ENCODE measurements at regions not wholly inside any gene's neighbourhood (a gene's known extent, or its start where the extent isn't known, plus 50 kb on each side); places are given as distances from the start of the nearest gene placed in this dataset.

GRCh38 chr12:46530373-46531056, 157.9 kb upstream of the SLC38A2 start:
- Histone ChIP-seq H3K27me3 (ENCODE audit: control insufficient read depth in 2 of 2, insufficient read depth in 2 of 2, low read length in 2 of 2) (no peaks in the 10 kb centered on the region), H3K9me3 (replicated peaks in 1 of 2; ENCODE audit: control insufficient read depth in 1 of 2, insufficient read depth in 1 of 2, low read length in 2 of 2) (peaks cover 13 to 20% of the 10 kb centered on the region in 2 donors), H3K4me2 (replicated peaks; ENCODE audit: extremely low read depth, low read length, poor library complexity, severe bottlenecking) (no peak overlapping the region), H2AFZ (ENCODE audit: insufficient read depth, low read depth, low read length, poor library complexity, severe bottlenecking) (no peak overlapping the region), H3K4me1 (ENCODE audit: control insufficient read depth in 1 of 2, insufficient read depth in 2 of 2, low read length in 2 of 2) (no peaks in the 10 kb centered on the region), H3K79me2 (ENCODE audit: insufficient read depth, low read length) (no peaks in the 10 kb centered on the region), H3K9ac (ENCODE audit: insufficient read depth, low read length, poor library complexity, severe bottlenecking) (no peak overlapping the region), H3K27ac (ENCODE audit: low read depth in 1 of 2, low read length in 2 of 2) (no peak overlapping the region), H3K36me3 (replicated peaks in 1 of 2; ENCODE audit: control insufficient read depth in 1 of 2, insufficient read depth in 2 of 2, low read length in 2 of 2) (no peaks in the 10 kb centered on the region), H3K4me3 (replicated peaks in 1 of 3; ENCODE audit: low read depth in 2 of 3, low read length in 3 of 3) (no peak overlapping the region), H4K20me1 (ENCODE audit: insufficient read depth, low read length) (no peaks in the 10 kb centered on the region)
- no peak overlapping the region for H3K4me3 Mint-ChIP-seq
- intact Hi-C loops (cut with micrococcal nuclease), result no loop called here
- H3K36me3 Mint-ChIP-seq, result peaks cover 3 to 4% of the 10 kb centered on the region in 2 donors
- 100% methylated on average over 10 of the region's 14 CpGs for WGBS (ENCODE audit: insufficient coverage)
- H3K4me1 Mint-ChIP-seq, result no peaks in the 10 kb centered on the region
- H3K27ac Mint-ChIP-seq, result no peak overlapping the region
- DNase-seq, result no peak
- H3K9me3 Mint-ChIP-seq, result peaks cover 7 to 29% (median 21%) of the 10 kb centered on the region in 7 donors
- no peak for TF ChIP-seq CTCF (IDR thresholded peaks at IDR 0.05)
- H3K27me3 Mint-ChIP-seq (ENCODE audit: low read depth in 3 of 3), result no peaks in the 10 kb centered on the region

GRCh38 chr12:46526233-46526632, 153.7 kb upstream of the SLC38A2 start:
- no peak overlapping the region for H3K9ac ChIP-seq (ENCODE audit: insufficient read depth, low read length, poor library complexity, severe bottlenecking)
- no peak for TF ChIP-seq CTCF (IDR thresholded peaks at IDR 0.05)
- no peaks in the 10 kb centered on the region for H4K20me1 ChIP-seq (ENCODE audit: insufficient read depth, low read length)
- Mint-ChIP-seq H3K27ac (no peak overlapping the region), H3K4me3 (no peak overlapping the region), H3K27me3 (ENCODE audit: low read depth in 3 of 3) (no peaks in the 10 kb centered on the region), H3K36me3 (peaks cover 4 to 5% of the 10 kb centered on the region in 2 donors), H3K4me1 (peaks cover 8% of the 10 kb centered on the region), H3K9me3 (peaks cover 3 to 19% (median 10%) of the 10 kb centered on the region in 7 donors)
- intact Hi-C loops (cut with micrococcal nuclease), result no loop called here
- H3K79me2 ChIP-seq (ENCODE audit: insufficient read depth, low read length), result no peaks in the 10 kb centered on the region
- 100% methylated on average over 1 of the region's 3 CpGs for WGBS (ENCODE audit: insufficient coverage)
- no peak for DNase-seq
- no peak overlapping the region for H3K4me3 ChIP-seq (replicated peaks in 1 of 3; ENCODE audit: low read depth in 2 of 3, low read length in 3 of 3)
- H3K27ac ChIP-seq (ENCODE audit: low read depth in 1 of 2, low read length in 2 of 2), result no peak overlapping the region
- no peaks in the 10 kb centered on the region for H3K36me3 ChIP-seq (replicated peaks in 1 of 2; ENCODE audit: control insufficient read depth in 1 of 2, insufficient read depth in 2 of 2, low read length in 2 of 2)
- no peak overlapping the region for H2AFZ ChIP-seq (ENCODE audit: insufficient read depth, low read depth, low read length, poor library complexity, severe bottlenecking)
- H3K4me2 ChIP-seq (replicated peaks; ENCODE audit: extremely low read depth, low read length, poor library complexity, severe bottlenecking), result no peak overlapping the region
- peaks cover 7 to 13% of the 10 kb centered on the region in 2 donors for H3K9me3 ChIP-seq (replicated peaks in 1 of 2; ENCODE audit: control insufficient read depth in 1 of 2, insufficient read depth in 1 of 2, low read length in 2 of 2)
- H3K27me3 ChIP-seq (ENCODE audit: control insufficient read depth in 2 of 2, insufficient read depth in 2 of 2, low read length in 2 of 2), result no peaks in the 10 kb centered on the region
- no peaks in the 10 kb centered on the region for H3K4me1 ChIP-seq (ENCODE audit: control insufficient read depth in 1 of 2, insufficient read depth in 2 of 2, low read length in 2 of 2)

Measured in CD14-positive monocyte (primary cell).